BE2C (cell line): ENCODE measurements at regions not wholly inside any gene's neighbourhood (a gene's known extent, or its start where the extent isn't known, plus 50 kb on each side); places are given as distances from the start of the nearest gene placed in this dataset.

Source experiments
- DNase-seq: peaks from one replicate; pipeline ENCODE4 v3.0.0-alpha.2; 2020
- H3K27me3 ChIP-seq: fragments of 250-450 bp; sonication (Bioruptor Pico); 2 replicates; pipeline ENCODE4 v1.5.1; 2020; ENCODE audit warnings: mild to moderate bottlenecking
- H3K36me3 ChIP-seq: fragments of 250-450 bp; sonication (Bioruptor Pico); 2 replicates; pipeline ENCODE4 v1.5.1; 2020; ENCODE audit warnings: mild to moderate bottlenecking
- H3K4me1 ChIP-seq: fragments of 250-450 bp; sonication (Bioruptor Pico); 2 replicates; pipeline ENCODE4 v1.5.1; 2020
- H3K4me3 ChIP-seq: 2 replicates; pipeline ENCODE4 v1.5.1; 2011; ENCODE audit warnings: low read depth, low read length
- H3K9me3 ChIP-seq: fragments of 250-450 bp; sonication (Bioruptor Pico); 2 replicates; pipeline ENCODE4 v1.5.1; 2020
- TF ChIP-seq, protein P1 (sequence below): IDR thresholded peaks from 2 replicates; pipeline ENCODE4 v1.5.1; 2012; ENCODE audit warnings: mild to moderate bottlenecking, low read depth, low read length

- no peaks in the 10 kb centered on the region for H3K9me3 ChIP-seq
- TF ChIP-seq, protein P1, sequence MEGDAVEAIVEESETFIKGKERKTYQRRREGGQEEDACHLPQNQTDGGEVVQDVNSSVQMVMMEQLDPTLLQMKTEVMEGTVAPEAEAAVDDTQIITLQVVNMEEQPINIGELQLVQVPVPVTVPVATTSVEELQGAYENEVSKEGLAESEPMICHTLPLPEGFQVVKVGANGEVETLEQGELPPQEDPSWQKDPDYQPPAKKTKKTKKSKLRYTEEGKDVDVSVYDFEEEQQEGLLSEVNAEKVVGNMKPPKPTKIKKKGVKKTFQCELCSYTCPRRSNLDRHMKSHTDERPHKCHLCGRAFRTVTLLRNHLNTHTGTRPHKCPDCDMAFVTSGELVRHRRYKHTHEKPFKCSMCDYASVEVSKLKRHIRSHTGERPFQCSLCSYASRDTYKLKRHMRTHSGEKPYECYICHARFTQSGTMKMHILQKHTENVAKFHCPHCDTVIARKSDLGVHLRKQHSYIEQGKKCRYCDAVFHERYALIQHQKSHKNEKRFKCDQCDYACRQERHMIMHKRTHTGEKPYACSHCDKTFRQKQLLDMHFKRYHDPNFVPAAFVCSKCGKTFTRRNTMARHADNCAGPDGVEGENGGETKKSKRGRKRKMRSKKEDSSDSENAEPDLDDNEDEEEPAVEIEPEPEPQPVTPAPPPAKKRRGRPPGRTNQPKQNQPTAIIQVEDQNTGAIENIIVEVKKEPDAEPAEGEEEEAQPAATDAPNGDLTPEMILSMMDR = no peak
- H3K27me3 ChIP-seq = no peaks in the 10 kb centered on the region
- no peaks in the 10 kb centered on the region for H3K36me3 ChIP-seq
- no peak for DNase-seq
- no peak overlapping the region for H3K4me3 ChIP-seq
- H3K4me1 ChIP-seq = no peaks in the 10 kb centered on the region
Measured at GRCh38 chr3:65193531-65193930, 505.7 kb upstream of the ADAMTS9 start.

DNA sequence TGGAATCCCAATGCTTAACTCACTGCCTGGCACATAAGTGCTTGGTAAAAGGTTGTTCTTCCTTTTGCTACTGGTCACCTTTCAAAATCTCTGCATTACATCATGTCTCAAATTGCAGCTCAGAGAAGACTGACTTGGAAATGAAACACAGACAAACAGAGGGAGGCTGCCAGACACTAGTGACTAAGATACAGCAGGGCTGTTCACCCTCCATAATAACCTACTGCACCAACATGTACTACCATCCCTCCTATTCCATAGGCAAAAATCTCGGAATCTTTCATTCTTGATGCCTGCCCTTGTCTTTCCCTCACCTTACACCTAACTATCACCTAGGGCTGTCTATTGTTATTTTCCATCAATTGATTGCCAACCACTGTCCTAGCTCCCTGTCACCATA, 502.3 kb upstream of the ADAMTS9 start:
- Histone ChIP-seq H3K36me3 (no peaks in the 10 kb centered on the region), H3K4me1 (no peaks in the 10 kb centered on the region), H3K4me3 (no peak overlapping the region), H3K9me3 (no peaks in the 10 kb centered on the region), H3K27me3 (no peaks in the 10 kb centered on the region)
- no peak for DNase-seq
- TF ChIP-seq, protein P1 = no peak

DNA sequence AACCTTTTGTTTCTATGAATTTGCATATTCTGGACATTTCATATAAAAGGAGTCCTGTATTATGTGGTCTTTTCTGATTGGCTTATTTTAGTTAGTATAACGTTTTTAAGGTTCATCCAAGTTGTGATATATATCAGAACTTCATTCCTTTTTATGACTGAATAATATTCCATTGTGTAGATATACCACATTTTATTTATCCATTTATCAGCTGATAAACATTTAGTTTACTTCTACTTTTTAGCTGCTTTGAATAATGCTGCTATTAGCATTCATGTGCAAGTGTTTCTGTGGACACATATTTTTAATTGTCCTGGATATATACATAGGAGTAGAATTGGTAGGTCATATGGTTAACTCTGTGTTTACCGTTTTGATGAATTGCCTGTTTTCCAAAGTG, 498.5 kb upstream of the ADAMTS9 start:
- DNase-seq = no peak
- H3K36me3 ChIP-seq = no peaks in the 10 kb centered on the region
- TF ChIP-seq, protein P1 = no peak
- no peak overlapping the region for H3K4me3 ChIP-seq
- peaks cover 3% of the 10 kb centered on the region for H3K4me1 ChIP-seq
- no peaks in the 10 kb centered on the region for H3K27me3 ChIP-seq
- no peaks in the 10 kb centered on the region for H3K9me3 ChIP-seq

DNA sequence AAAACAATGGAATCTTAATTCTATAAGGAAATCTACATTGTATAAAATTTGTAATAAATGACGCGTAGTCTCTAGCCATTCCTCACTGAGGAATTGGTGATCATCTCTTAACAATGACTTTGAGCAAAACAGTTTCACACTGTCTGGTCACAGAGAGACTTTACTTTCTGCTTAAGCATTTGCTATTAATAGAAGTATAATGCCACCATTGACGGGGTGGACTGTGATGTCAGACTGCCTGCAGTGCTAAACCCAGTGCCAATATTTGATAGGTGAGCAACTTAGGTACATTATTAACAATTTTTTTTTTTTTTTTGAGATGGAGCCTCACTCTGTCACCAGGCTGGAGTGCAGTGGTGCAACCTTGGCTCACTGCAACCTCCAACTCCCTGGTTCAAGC, 494.9 kb upstream of the ADAMTS9 start:
- no peak for DNase-seq
- TF ChIP-seq, protein P1 = no peak
- Histone ChIP-seq H3K9me3 (no peaks in the 10 kb centered on the region), H3K4me3 (no peak overlapping the region), H3K4me1 (peaks cover 15% of the 10 kb centered on the region), H3K27me3 (no peaks in the 10 kb centered on the region), H3K36me3 (no peaks in the 10 kb centered on the region)

GRCh38 chr3:65182085-65182484, 494.3 kb upstream of the ADAMTS9 start:
- Histone ChIP-seq H3K9me3 (no peaks in the 10 kb centered on the region), H3K4me3 (no peak overlapping the region), H3K4me1 (peaks cover 15% of the 10 kb centered on the region), H3K36me3 (no peaks in the 10 kb centered on the region), H3K27me3 (no peaks in the 10 kb centered on the region)
- TF ChIP-seq, protein P1 = no peak
- no peak for DNase-seq

DNA sequence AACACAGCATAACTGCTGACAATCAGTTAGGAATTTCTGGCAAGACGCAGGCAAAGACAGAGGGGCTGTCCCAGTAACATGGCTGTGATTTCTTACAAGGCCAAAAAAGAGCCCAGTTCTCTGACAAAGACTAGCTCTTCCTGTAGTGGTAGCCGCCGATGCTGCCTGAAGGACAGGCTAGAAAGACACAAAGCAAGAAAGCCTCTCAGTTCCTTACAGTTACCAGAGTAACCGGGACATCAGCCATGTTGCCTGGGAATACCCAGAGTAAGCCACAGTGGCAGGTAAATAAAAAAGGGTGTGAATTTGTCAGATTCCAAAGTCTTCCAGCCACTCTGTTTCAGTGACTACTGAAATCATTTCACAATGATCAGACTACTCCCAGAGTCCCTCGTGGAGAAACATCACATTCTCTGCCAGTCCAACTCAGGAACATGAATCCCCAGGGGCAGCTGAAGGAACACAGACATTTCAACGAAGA, 493.6 kb upstream of the ADAMTS9 start:
- Histone ChIP-seq H3K36me3 (no peaks in the 10 kb centered on the region), H3K9me3 (no peaks in the 10 kb centered on the region), H3K27me3 (no peaks in the 10 kb centered on the region), H3K4me3 (no peak overlapping the region), H3K4me1 (peaks cover 15% of the 10 kb centered on the region)
- no peak for DNase-seq
- TF ChIP-seq, protein P1 = no peak
